ENCODE measurements at regions not wholly inside any gene's neighbourhood (a gene's known extent, or its start where the extent isn't known, plus 50 kb on each side); places are given as distances from the start of the nearest gene placed in this dataset.

GRCh38 chr2:60671966-60672365, 84.1 kb upstream of the PAPOLG start (continued):
- TF ChIP-seq ZNF331 (CRISPR knock-in tag; IDR thresholded peaks at IDR 0.05; ENCODE audit: low read depth) (no peak), ZNF114 (CRISPR knock-in tag; IDR thresholded peaks at IDR 0.05) (no peak), STAT1 (IDR thresholded peaks at IDR 0.05; ENCODE audit: unreplicated experiment) (no peak), EZH2phosphoT487 (IDR thresholded peaks at IDR 0.05; ENCODE audit: unreplicated experiment) (no peak), NANOG (IDR thresholded peaks at IDR 0.05; ENCODE audit: borderline replicate concordance) (no peak), EZH2 (IDR thresholded peaks at IDR 0.05; ENCODE audit: low read depth, unreplicated experiment) (no peak), CREB1 (CRISPR knock-in tag; IDR thresholded peaks at IDR 0.05; ENCODE audit: low read depth) (no peak)

DNA sequence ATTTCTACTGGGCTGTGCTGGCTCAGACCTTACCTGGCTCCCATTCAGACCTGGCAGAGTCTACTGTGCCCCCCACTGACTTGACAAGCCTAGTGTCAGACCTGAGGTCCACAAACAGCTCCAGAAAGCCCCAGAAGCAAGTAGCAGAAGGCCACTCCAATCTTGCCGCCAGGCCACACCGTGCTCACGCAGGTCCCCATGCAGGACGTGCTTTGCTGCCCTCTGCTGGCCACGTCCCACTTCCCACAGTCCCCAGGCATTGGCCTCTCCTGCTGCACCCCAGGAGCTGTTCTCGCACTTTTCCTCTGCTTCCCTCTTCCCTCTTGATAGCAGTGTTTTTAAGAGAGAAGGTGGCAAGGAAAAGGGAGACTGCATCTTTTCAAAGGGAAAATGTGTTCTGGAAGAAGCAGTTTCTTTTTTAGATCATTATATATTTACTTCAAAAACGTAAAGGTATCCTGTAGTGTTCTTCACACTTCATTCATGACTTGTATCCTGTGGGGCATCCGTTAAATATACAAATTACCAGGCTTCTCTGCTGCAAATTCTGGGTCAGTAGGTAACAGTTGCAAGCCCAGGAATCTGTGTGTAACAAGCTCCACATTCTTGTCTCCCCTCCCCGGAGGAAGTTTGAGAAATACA, 81.4 kb upstream of the PAPOLG start:
- peak overlapping the region; percentile 75; the same call in 1 of the 2 replicates for H2AFZ ChIP-seq
- TF ChIP-seq, protein P1, sequence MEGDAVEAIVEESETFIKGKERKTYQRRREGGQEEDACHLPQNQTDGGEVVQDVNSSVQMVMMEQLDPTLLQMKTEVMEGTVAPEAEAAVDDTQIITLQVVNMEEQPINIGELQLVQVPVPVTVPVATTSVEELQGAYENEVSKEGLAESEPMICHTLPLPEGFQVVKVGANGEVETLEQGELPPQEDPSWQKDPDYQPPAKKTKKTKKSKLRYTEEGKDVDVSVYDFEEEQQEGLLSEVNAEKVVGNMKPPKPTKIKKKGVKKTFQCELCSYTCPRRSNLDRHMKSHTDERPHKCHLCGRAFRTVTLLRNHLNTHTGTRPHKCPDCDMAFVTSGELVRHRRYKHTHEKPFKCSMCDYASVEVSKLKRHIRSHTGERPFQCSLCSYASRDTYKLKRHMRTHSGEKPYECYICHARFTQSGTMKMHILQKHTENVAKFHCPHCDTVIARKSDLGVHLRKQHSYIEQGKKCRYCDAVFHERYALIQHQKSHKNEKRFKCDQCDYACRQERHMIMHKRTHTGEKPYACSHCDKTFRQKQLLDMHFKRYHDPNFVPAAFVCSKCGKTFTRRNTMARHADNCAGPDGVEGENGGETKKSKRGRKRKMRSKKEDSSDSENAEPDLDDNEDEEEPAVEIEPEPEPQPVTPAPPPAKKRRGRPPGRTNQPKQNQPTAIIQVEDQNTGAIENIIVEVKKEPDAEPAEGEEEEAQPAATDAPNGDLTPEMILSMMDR (conservative IDR thresholded peaks at IDR 0.05; ENCODE audit: low read depth in 2 of 2): peak; percentile 95 to 100
- TF ChIP-seq, protein P2, sequence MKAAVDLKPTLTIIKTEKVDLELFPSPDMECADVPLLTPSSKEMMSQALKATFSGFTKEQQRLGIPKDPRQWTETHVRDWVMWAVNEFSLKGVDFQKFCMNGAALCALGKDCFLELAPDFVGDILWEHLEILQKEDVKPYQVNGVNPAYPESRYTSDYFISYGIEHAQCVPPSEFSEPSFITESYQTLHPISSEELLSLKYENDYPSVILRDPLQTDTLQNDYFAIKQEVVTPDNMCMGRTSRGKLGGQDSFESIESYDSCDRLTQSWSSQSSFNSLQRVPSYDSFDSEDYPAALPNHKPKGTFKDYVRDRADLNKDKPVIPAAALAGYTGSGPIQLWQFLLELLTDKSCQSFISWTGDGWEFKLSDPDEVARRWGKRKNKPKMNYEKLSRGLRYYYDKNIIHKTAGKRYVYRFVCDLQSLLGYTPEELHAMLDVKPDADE (IDR thresholded peaks at IDR 0.05): no peak
- TF ChIP-seq STAT1 (IDR thresholded peaks at IDR 0.05; ENCODE audit: unreplicated experiment): no peak
- TF ChIP-seq, protein P3, sequence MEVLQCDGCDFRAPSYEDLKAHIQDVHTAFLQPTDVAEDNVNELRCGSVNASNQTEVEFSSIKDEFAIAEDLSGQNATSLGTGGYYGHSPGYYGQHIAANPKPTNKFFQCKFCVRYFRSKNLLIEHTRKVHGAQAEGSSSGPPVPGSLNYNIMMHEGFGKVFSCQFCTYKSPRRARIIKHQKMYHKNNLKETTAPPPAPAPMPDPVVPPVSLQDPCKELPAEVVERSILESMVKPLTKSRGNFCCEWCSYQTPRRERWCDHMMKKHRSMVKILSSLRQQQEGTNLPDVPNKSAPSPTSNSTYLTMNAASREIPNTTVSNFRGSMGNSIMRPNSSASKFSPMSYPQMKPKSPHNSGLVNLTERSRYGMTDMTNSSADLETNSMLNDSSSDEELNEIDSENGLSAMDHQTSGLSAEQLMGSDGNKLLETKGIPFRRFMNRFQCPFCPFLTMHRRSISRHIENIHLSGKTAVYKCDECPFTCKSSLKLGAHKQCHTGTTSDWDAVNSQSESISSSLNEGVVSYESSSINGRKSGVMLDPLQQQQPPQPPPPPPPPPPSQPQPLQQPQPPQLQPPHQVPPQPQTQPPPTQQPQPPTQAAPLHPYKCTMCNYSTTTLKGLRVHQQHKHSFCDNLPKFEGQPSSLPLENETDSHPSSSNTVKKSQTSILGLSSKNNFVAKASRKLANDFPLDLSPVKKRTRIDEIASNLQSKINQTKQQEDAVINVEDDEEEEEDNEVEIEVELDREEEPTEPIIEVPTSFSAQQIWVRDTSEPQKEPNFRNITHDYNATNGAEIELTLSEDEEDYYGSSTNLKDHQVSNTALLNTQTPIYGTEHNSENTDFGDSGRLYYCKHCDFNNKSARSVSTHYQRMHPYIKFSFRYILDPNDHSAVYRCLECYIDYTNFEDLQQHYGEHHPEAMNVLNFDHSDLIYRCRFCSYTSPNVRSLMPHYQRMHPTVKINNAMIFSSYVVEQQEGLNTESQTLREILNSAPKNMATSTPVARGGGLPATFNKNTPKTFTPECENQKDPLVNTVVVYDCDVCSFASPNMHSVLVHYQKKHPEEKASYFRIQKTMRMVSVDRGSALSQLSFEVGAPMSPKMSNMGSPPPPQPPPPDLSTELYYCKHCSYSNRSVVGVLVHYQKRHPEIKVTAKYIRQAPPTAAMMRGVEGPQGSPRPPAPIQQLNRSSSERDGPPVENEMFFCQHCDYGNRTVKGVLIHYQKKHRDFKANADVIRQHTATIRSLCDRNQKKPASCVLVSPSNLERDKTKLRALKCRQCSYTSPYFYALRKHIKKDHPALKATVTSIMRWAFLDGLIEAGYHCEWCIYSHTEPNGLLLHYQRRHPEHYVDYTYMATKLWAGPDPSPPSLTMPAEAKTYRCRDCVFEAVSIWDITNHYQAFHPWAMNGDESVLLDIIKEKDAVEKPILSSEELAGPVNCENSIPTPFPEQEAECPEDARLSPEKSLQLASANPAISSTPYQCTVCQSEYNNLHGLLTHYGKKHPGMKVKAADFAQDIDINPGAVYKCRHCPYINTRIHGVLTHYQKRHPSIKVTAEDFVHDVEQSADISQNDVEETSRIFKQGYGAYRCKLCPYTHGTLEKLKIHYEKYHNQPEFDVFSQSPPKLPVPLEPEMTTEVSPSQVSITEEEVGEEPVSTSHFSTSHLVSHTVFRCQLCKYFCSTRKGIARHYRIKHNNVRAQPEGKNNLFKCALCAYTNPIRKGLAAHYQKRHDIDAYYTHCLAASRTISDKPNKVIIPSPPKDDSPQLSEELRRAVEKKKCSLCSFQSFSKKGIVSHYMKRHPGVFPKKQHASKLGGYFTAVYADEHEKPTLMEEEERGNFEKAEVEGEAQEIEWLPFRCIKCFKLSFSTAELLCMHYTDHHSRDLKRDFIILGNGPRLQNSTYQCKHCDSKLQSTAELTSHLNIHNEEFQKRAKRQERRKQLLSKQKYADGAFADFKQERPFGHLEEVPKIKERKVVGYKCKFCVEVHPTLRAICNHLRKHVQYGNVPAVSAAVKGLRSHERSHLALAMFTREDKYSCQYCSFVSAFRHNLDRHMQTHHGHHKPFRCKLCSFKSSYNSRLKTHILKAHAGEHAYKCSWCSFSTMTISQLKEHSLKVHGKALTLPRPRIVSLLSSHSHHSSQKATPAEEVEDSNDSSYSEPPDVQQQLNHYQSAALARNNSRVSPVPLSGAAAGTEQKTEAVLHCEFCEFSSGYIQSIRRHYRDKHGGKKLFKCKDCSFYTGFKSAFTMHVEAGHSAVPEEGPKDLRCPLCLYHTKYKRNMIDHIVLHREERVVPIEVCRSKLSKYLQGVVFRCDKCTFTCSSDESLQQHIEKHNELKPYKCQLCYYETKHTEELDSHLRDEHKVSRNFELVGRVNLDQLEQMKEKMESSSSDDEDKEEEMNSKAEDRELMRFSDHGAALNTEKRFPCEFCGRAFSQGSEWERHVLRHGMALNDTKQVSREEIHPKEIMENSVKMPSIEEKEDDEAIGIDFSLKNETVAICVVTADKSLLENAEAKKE (CRISPR knock-in tag; IDR thresholded peaks at IDR 0.05): peak; percentile 92
- no peak for TF ChIP-seq EZH2phosphoT487 (IDR thresholded peaks at IDR 0.05; ENCODE audit: unreplicated experiment)
- TF ChIP-seq POLR2AphosphoS5 (IDR thresholded peaks at IDR 0.05; ENCODE audit: low read depth): no peak
- no peak for TF ChIP-seq NANOG (IDR thresholded peaks at IDR 0.05; ENCODE audit: borderline replicate concordance)
- no peak for TF ChIP-seq ZNF114 (CRISPR knock-in tag; IDR thresholded peaks at IDR 0.05)
- no peak for TF ChIP-seq CREB1 (CRISPR knock-in tag; IDR thresholded peaks at IDR 0.05; ENCODE audit: low read depth)

More for the DNA sequence above, 81.4 kb upstream of the PAPOLG start:
- DNase-seq (ENCODE audit: low spot score) (peak; percentile 91), ATAC-seq (peak; percentile 100)
- H3F3A ChIP-seq (replicated peaks; ENCODE audit: low read depth): no peaks in the 10 kb centered on the region
- no peak overlapping the region for H3K4me3 Mint-ChIP-seq
- H4K20me1 ChIP-seq (replicated peaks; ENCODE audit: insufficient read depth): no peaks in the 10 kb centered on the region
- H3K36me3 Mint-ChIP-seq (ENCODE audit: low read depth): no peaks in the 10 kb centered on the region
- H3K36me3 ChIP-seq (ENCODE audit: insufficient read depth): no peaks in the 10 kb centered on the region
- H3K27ac Mint-ChIP-seq: no peak overlapping the region
- no peaks in the 10 kb centered on the region for H3K27me3 ChIP-seq (ENCODE audit: insufficient read depth)
- H3K4me1 Mint-ChIP-seq: peaks cover 15% of the 10 kb centered on the region; the same call in 2 of the 3 replicates
- H3K79me2 ChIP-seq (replicated peaks; ENCODE audit: insufficient read depth): no peaks in the 10 kb centered on the region
- H3K9me3 Mint-ChIP-seq: no peaks in the 10 kb centered on the region
- peaks cover 17% of the 10 kb centered on the region for H3K4me1 ChIP-seq (ENCODE audit: insufficient read depth)
- H3K27me3 Mint-ChIP-seq (ENCODE audit: insufficient read depth, low read depth, poor library complexity): peaks cover 5% of the 10 kb centered on the region
- H3K9me2 ChIP-seq (ENCODE audit: insufficient read depth): no peaks in the 10 kb centered on the region
- H3K27ac ChIP-seq (ENCODE audit: low read depth): no peak overlapping the region
- H3K4me2 ChIP-seq: 0 out of 2 replicates have a peak overlapping the region, but pooled peaks have one; percentile 39
- no peak overlapping the region for H3K4me3 ChIP-seq
